ENCODE measurements at regions not wholly inside any gene's neighbourhood (a gene's known extent, or its start where the extent isn't known, plus 50 kb on each side); places are given as distances from the start of the nearest gene placed in this dataset.

GRCh38 chr10:128568491-128568890 lies 442.3 kb upstream of the MKI67 start:
- TF ChIP-seq, protein P1, sequence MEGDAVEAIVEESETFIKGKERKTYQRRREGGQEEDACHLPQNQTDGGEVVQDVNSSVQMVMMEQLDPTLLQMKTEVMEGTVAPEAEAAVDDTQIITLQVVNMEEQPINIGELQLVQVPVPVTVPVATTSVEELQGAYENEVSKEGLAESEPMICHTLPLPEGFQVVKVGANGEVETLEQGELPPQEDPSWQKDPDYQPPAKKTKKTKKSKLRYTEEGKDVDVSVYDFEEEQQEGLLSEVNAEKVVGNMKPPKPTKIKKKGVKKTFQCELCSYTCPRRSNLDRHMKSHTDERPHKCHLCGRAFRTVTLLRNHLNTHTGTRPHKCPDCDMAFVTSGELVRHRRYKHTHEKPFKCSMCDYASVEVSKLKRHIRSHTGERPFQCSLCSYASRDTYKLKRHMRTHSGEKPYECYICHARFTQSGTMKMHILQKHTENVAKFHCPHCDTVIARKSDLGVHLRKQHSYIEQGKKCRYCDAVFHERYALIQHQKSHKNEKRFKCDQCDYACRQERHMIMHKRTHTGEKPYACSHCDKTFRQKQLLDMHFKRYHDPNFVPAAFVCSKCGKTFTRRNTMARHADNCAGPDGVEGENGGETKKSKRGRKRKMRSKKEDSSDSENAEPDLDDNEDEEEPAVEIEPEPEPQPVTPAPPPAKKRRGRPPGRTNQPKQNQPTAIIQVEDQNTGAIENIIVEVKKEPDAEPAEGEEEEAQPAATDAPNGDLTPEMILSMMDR (conservative IDR thresholded peaks at IDR 0.05), result no peak
- H3K27ac ChIP-seq, result no peak overlapping the region

DNA sequence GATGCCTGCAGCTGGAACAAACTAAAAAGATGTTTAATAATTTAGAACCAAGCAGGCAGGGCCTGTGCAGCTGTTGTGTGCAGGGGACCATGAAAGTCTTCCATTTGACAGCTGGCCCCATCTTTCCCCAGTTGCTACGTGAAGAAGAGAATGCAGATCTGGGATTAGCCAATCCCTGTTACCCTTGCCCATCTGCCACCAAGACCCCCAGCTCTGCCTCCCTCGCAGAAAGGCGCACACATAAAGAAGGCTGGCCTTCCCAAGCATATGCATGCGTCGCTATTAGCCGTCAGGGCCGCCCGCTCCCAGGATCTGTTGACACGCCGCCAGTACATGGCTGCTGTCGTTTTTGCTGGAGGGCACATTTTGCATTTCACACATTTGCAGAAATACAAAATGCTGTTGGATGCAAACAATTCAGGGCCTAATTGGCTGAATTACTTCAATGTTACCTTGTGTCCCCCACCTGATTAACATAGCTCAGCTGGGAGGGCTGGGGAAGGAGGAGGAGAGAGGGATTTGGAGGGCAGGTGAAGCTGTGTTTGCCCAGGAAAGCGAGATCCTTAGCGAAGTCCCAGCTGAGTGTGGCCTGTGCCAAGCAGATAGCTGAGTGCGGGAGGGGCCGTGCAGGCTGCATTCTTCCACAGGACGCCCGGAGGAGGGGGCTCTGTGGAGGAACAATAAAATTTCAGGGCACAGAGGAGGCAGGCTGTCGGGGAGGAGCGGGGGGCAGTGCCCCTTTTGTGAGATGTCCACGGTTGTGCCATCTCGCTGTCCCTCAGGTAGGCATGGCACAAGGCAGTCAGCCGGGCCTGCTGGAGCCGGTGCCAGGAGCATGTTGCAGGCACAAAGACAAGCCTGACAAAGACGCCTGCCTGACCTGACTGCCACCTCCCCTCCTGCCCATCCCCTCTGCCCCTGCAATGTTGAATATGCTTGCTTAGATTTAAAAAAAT lies 443.0 kb upstream of the MKI67 start:
- TF ChIP-seq, protein P1 (conservative IDR thresholded peaks at IDR 0.05), result no peak
- no peak overlapping the region for H3K27ac ChIP-seq

- TF ChIP-seq, protein P1 (conservative IDR thresholded peaks at IDR 0.05), result no peak
- H3K27ac ChIP-seq, result no peak overlapping the region
These were observed 444.2 kb upstream of the MKI67 start for GRCh38 chr10:128570319-128570995.

GRCh38 chr10:128571071-128571470 lies 444.8 kb upstream of the MKI67 start:
- TF ChIP-seq, protein P1 (conservative IDR thresholded peaks at IDR 0.05), result no peak
- no peak overlapping the region for H3K27ac ChIP-seq

- TF ChIP-seq, protein P1 (conservative IDR thresholded peaks at IDR 0.05), result no peak
- no peak overlapping the region for H3K27ac ChIP-seq
These were observed 445.5 kb upstream of the MKI67 start for GRCh38 chr10:128571745-128572144.

DNA sequence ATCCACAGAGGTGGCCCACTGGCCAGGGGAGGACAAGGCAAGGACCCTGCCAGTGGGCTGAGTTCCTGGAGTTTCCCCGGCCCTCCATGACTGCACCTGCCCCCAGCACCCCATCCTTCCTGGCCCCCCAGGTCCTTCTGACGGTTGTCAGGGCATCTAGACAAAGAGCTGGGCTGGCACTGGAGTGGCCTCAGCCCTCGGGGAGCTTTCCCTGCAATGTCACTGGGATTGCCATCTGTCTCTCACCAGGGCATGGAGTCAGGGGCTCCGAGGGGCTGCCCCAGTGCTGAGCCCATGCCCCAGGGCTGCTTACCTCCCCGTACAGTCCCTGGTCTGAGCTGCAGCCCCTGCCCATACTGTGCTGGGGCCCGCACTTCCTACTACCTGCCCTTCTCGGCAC lies 446.5 kb upstream of the MKI67 start:
- no peak overlapping the region for H3K27ac ChIP-seq
- TF ChIP-seq, protein P1 (conservative IDR thresholded peaks at IDR 0.05), result no peak

GRCh38 chr10:128573281-128573845 lies 447.1 kb upstream of the MKI67 start:
- TF ChIP-seq, protein P1 (conservative IDR thresholded peaks at IDR 0.05), result no peak
- no peak overlapping the region; the same call in 1 of the 2 replicates for H3K27ac ChIP-seq
